Right lobe of liver (tissue), 4 donors: ENCODE measurements at regions not wholly inside any gene's neighbourhood (a gene's known extent, or its start where the extent isn't known, plus 50 kb on each side); places are given as distances from the start of the nearest gene placed in this dataset.

Experiments used
- POLR2A ChIP-seq: fragments of 450-650 bp; IDR thresholded peaks from one replicate; pipeline ENCODE4 v1.6.1; 2017; ENCODE audit warnings: antibody characterized with exemption, mild to moderate bottlenecking
- TF ChIP-seq, protein P1 (sequence below), 4 donors: fragments of 200-600 bp in 3 of 4; fragments of 450-650 bp in 1 of 4; IDR thresholded peaks; one replicate each; pipeline versions ENCODE4 v1.5.1 to v1.8.0; 2016 to 2022; ENCODE audit warnings: antibody characterized with exemption in 4 of 4, mild to moderate bottlenecking in 2 of 4
- donor health status: DM: no; HTN: no; CAD: no.
- donor health status: DM: no; HTN: no; CAD: no.
- donor health status: DM: no; HTN: yes; CAD: no.

DNA sequence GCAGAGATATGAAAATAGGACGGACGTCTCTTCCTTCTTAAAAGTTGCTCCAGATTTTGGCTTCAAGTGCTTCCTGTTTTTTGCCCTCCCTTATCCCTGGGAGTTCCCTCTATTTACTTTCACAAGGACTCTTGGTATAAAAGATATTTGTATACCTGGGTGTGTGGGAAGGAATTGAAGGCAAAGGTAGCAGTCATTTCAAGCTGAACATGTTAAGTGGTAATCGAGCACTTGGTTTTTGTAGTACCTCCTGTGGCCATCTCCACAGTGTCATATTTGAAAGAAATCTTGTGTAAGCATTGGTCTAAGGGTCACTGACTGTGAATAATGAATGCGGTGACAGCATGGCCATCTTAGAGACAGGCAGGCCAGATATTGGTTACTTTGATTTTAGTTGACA, 593.6 kb downstream of the MTRR start:
- TF ChIP-seq POLR2A: no peak
- TF ChIP-seq, protein P1, sequence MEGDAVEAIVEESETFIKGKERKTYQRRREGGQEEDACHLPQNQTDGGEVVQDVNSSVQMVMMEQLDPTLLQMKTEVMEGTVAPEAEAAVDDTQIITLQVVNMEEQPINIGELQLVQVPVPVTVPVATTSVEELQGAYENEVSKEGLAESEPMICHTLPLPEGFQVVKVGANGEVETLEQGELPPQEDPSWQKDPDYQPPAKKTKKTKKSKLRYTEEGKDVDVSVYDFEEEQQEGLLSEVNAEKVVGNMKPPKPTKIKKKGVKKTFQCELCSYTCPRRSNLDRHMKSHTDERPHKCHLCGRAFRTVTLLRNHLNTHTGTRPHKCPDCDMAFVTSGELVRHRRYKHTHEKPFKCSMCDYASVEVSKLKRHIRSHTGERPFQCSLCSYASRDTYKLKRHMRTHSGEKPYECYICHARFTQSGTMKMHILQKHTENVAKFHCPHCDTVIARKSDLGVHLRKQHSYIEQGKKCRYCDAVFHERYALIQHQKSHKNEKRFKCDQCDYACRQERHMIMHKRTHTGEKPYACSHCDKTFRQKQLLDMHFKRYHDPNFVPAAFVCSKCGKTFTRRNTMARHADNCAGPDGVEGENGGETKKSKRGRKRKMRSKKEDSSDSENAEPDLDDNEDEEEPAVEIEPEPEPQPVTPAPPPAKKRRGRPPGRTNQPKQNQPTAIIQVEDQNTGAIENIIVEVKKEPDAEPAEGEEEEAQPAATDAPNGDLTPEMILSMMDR (IDR thresholded peaks at IDR 0.05): no peak
